ENCODE measurements at regions not wholly inside any gene's neighbourhood (a gene's known extent, or its start where the extent isn't known, plus 50 kb on each side); places are given as distances from the start of the nearest gene placed in this dataset.

DNA sequence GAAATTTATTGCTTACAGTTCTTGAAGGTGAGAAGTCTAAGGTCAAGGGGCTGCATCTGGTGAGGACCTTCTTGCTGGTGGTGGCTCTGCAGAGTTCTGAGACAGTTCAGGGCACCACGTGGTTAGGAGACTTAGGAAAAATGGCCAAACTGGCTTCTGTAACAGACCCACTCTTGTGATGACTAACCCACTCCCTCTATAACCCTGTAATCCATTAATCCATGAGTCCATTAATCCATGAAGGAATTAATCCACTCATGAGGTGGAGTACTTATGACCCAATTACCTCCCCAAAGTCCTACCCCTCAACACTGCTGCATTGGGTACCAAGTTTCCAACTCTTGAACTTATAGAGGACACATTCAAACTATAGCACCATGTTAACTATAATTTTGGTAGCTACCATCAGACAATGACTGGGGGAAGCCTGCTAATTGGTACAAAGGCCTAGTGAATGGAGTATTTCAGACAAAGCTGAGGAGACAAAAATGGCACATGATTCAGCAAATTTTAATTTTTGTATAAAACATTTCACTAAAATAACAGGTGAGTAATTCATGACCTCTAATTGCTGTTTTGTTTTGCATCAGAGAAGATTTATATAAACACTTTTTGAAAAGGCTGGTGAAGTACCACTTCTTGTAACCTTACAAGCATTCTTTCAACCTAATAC, 374.1 kb upstream of the TBL1XR1 start:
- no peak overlapping the region for H3K27ac ChIP-seq (ENCODE audit: insufficient read depth, low read depth, low read length)
- H3K36me3 ChIP-seq (ENCODE audit: control insufficient read depth in 2 of 2, extremely low read depth in 1 of 2, insufficient read depth in 2 of 2, low read length in 2 of 2) = no peaks in the 10 kb centered on the region
- H4K20me1 ChIP-seq (replicated peaks; ENCODE audit: control insufficient read depth, extremely low read depth, insufficient read depth, low read length) = no peaks in the 10 kb centered on the region
- FAIRE-seq (no peak), DNase-seq (ENCODE audit: low read depth, low spot score) (no peak)
- no TSS peak for BruUV-seq (replicated peaks)
- CTCF ChIA-PET = interaction anchor here (1.0 to 1.2 kb wide), 2 partner anchors 14 to 33 kb away, joined by 4 read pairs; no protein-coding TSS in a partner anchor
- no peaks in the 10 kb centered on the region for H3K4me1 ChIP-seq (ENCODE audit: control insufficient read depth, extremely low read depth, insufficient read depth, low read length)
- no peaks in the 10 kb centered on the region for H3K79me2 ChIP-seq (ENCODE audit: control insufficient read depth, insufficient read depth, low read length)
- no peaks in the 10 kb centered on the region for H3K9me1 ChIP-seq (replicated peaks; ENCODE audit: control insufficient read depth, extremely low read depth, insufficient read depth, low read length)
- dilution Hi-C loops (cut with MboI; ENCODE audit: extremely low pct_ligation_motif_present, low sequenced_read_pairs) (no loop called here), intact Hi-C loops (cut with micrococcal nuclease) (no loop called here)
- POLR2A ChIA-PET = no interaction called here
- H3K9me3 ChIP-seq (replicated peaks; ENCODE audit: control insufficient read depth, insufficient read depth, low read length) = no peaks in the 10 kb centered on the region
- TF ChIP-seq GATA2 (IDR thresholded peaks at IDR 0.05; ENCODE audit: insufficient read depth, insufficient read length, low read depth, low read length) (no peak), JUN (IDR thresholded peaks at IDR 0.05; ENCODE audit: borderline replicate concordance, insufficient read depth, insufficient read length, low read depth) (no peak), MYC (IDR thresholded peaks at IDR 0.05; ENCODE audit: low read depth, low read length) (no peak), FOS (IDR thresholded peaks at IDR 0.05; ENCODE audit: borderline replicate concordance, insufficient read depth, low read length) (no peak), POLR2AphosphoS5 (IDR thresholded peaks at IDR 0.05; ENCODE audit: insufficient read depth, low read depth, low read length) (no peak), POLR2A (IDR thresholded peaks at IDR 0.05; ENCODE audit: low read depth, low read length) (no peak), EZH2 (IDR thresholded peaks at IDR 0.05; ENCODE audit: borderline replicate concordance, low read depth, low read length, severe bottlenecking) (no peak)
- TF ChIP-seq, protein P1, sequence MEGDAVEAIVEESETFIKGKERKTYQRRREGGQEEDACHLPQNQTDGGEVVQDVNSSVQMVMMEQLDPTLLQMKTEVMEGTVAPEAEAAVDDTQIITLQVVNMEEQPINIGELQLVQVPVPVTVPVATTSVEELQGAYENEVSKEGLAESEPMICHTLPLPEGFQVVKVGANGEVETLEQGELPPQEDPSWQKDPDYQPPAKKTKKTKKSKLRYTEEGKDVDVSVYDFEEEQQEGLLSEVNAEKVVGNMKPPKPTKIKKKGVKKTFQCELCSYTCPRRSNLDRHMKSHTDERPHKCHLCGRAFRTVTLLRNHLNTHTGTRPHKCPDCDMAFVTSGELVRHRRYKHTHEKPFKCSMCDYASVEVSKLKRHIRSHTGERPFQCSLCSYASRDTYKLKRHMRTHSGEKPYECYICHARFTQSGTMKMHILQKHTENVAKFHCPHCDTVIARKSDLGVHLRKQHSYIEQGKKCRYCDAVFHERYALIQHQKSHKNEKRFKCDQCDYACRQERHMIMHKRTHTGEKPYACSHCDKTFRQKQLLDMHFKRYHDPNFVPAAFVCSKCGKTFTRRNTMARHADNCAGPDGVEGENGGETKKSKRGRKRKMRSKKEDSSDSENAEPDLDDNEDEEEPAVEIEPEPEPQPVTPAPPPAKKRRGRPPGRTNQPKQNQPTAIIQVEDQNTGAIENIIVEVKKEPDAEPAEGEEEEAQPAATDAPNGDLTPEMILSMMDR (IDR thresholded peaks at IDR 0.05; ENCODE audit: extremely low read depth in 1 of 2, insufficient read depth in 1 of 2, low read depth in 1 of 2, low read length in 2 of 2) = no peak
- TF ChIP-seq, protein P2, sequence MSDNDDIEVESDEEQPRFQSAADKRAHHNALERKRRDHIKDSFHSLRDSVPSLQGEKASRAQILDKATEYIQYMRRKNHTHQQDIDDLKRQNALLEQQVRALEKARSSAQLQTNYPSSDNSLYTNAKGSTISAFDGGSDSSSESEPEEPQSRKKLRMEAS (IDR thresholded peaks at IDR 0.05; ENCODE audit: insufficient read depth, insufficient read length) = no peak
- H3K4me3 ChIP-seq (replicated peaks in 1 of 3; ENCODE audit: insufficient read depth in 1 of 3, low read depth in 1 of 3, low read length in 3 of 3) = no peak overlapping the region
- H3K4me2 ChIP-seq (ENCODE audit: insufficient read depth, low read length) = no peak overlapping the region
- no peak overlapping the region for H2AFZ ChIP-seq (ENCODE audit: low read depth, low read length)
- no peak overlapping the region for H3K9ac ChIP-seq (replicated peaks; ENCODE audit: extremely low read depth, insufficient read depth, low read length)
- H3K27me3 ChIP-seq (ENCODE audit: control insufficient read depth in 2 of 2, insufficient read depth in 2 of 2, low read length in 2 of 2) = no peaks in the 10 kb centered on the region
